A549 (cell line): ENCODE measurements at regions not wholly inside any gene's neighbourhood (a gene's known extent, or its start where the extent isn't known, plus 50 kb on each side); places are given as distances from the start of the nearest gene placed in this dataset.

Experiments
- ATAC-seq, 2 experiments: fragments of 200-7000 bp in 1 of 2; fragments of >200 bp in 1 of 2; cut with Nextera tagmentation in 1 of 2; cut with Tn5 transposase in 1 of 2; 3 replicates each; pipeline versions ENCODE4 v1.8.0 to v1.9.1; 2018 to 2020; ENCODE audit warnings: mild to moderate bottlenecking in 1 of 2, moderate library complexity in 1 of 2
- CTCF ChIA-PET: fragments of 300-600 bp; sonication (Branson Sonifier 250); formaldehyde crosslinking; extraction: SDS; loops from one replicate; lab custom pipeline; 2021; ENCODE audit warnings: antibody characterized with exemption, inconsistent platforms; lab: Yijun Ruan, JAX
- POLR2A ChIA-PET: fragments of 350-600 bp; formaldehyde crosslinking; extraction: SDS; loops from one replicate; lab custom pipeline; 2021; ENCODE audit warnings: antibody characterized with exemption, inconsistent platforms; lab: Yijun Ruan, JAX
- DNase-seq, 2 experiments: peaks; one replicate each; pipeline versions ENCODE4 v3.0.0 to v3.0.0-alpha.2; 2011 to 2016; ENCODE audit warnings: low read depth in 1 of 2, low spot score in 1 of 2
- FAIRE-seq: peaks from 2 replicates; lab custom pipeline; 2011; peaks lifted over from hg19 to GRCh38; lab: Jason Lieb, UNC
- H3K27ac ChIP-seq, 2 experiments: fragments of >200 bp; sonication (Bioruptor Twin); formaldehyde crosslinking; 3 replicates each; pipeline ENCODE4 v1.5.1; 2016 to 2017
- H3K4me1 ChIP-seq: fragments of >200 bp; sonication (Bioruptor Twin); formaldehyde crosslinking; 3 replicates; pipeline ENCODE4 v1.6.1; 2016
- H3K4me2 ChIP-seq: fragments of >200 bp; sonication (Bioruptor Twin); formaldehyde crosslinking; 3 replicates; pipeline ENCODE4 v1.6.1; 2016
- H3K4me3 ChIP-seq: fragments of >200 bp; sonication (Bioruptor Twin); formaldehyde crosslinking; 3 replicates; pipeline ENCODE4 v1.5.1; 2016
- H3K9me3 ChIP-seq: fragments of >200 bp; sonication (Bioruptor Twin); formaldehyde crosslinking; 3 replicates; pipeline ENCODE4 v1.6.1; 2016
- BCL3 ChIP-seq: fragments of >200 bp; sonication (Bioruptor Twin); formaldehyde crosslinking; IDR thresholded peaks from 3 replicates; pipeline ENCODE4 v1.6.1; 2016
- CEBPB ChIP-seq, 2 experiments: fragments of >200 bp in 1 of 2; sonication (Bioruptor Twin) in 1 of 2; formaldehyde crosslinking in 1 of 2; IDR thresholded peaks; 2 replicates each; pipeline ENCODE4 v1.6.1; 2012 to 2016
- EHF ChIP-seq: fragments of 250-450 bp; sonication (Bioruptor Pico); IDR thresholded peaks from 2 replicates; pipeline ENCODE4 v1.5.0; 2020; ENCODE audit warnings: mild to moderate bottlenecking
- FOSB ChIP-seq: fragments of 250-450 bp; sonication (Bioruptor Pico); IDR thresholded peaks from 2 replicates; pipeline ENCODE4 v1.5.0; 2020; ENCODE audit warnings: mild to moderate bottlenecking, moderate library complexity
- FOXS1 ChIP-seq: fragments of 250-450 bp; sonication (Bioruptor Pico); IDR thresholded peaks from 2 replicates; pipeline ENCODE4 v1.5.0; 2020; ENCODE audit warnings: mild to moderate bottlenecking, moderate library complexity
- GATA3 ChIP-seq: IDR thresholded peaks from 2 replicates; pipeline ENCODE4 v1.6.1; 2012; ENCODE audit warnings: borderline replicate concordance
- HDAC2 ChIP-seq: fragments of 200-600 bp; sonication (generic); IDR thresholded peaks from 2 replicates; pipeline ENCODE4 v1.6.1; 2016
- HEYL ChIP-seq: fragments of 250-450 bp; sonication (Bioruptor Pico); IDR thresholded peaks from 2 replicates; pipeline ENCODE4 v1.8.0; 2021; ENCODE audit warnings: mild to moderate bottlenecking, moderate library complexity
- HOXB5 ChIP-seq: fragments of 250-450 bp; sonication (Bioruptor Pico); IDR thresholded peaks from 2 replicates; pipeline ENCODE4 v1.5.0; 2020; ENCODE audit warnings: mild to moderate bottlenecking, moderate library complexity
- JUN ChIP-seq, 2 experiments: fragments of >200 bp; sonication (Bioruptor Twin); formaldehyde crosslinking; IDR thresholded peaks; 2 replicates in 1 of 2; 3 replicates in 1 of 2; pipeline ENCODE4 v1.6.1; 2016 to 2017
- MAX ChIP-seq: IDR thresholded peaks from 2 replicates; pipeline ENCODE4 v1.6.1; 2012
- MYC ChIP-seq: IDR thresholded peaks from 2 replicates; pipeline ENCODE4 v1.6.1; 2012; ENCODE audit warnings: mild to moderate bottlenecking, inconsistent platforms, low read length, improper control_type of control experiment, borderline replicate concordance
- NFE2L2 ChIP-seq: fragments of 150-350 bp; conservative IDR thresholded peaks from 2 replicates; pipeline ENCODE4 v1.6.1; 2014; ENCODE audit warnings: low read length
- PHF8 ChIP-seq: fragments of 200-600 bp; sonication (generic); IDR thresholded peaks from 2 replicates; pipeline ENCODE4 v1.6.1; 2016; ENCODE audit warnings: low read depth, mild to moderate bottlenecking, antibody characterized with exemption, moderate library complexity, borderline replicate concordance
- POLR2AphosphoS2 ChIP-seq: conservative IDR thresholded peaks from 2 replicates; pipeline ENCODE4 v1.6.1; 2012; ENCODE audit warnings: low read length, improper control_type of control experiment, inconsistent platforms
- RARB ChIP-seq: fragments of 250-450 bp; sonication (Bioruptor Pico); IDR thresholded peaks from 2 replicates; pipeline ENCODE4 v1.8.0; 2021; ENCODE audit warnings: mild to moderate bottlenecking, moderate library complexity
- SREBF2 ChIP-seq: fragments of 450-650 bp; IDR thresholded peaks from 2 replicates; pipeline ENCODE4 v1.6.1; 2014; ENCODE audit warnings: mild to moderate bottlenecking, moderate library complexity
- ZNF302 ChIP-seq: fragments of 250-450 bp; sonication (Bioruptor Pico); IDR thresholded peaks from 2 replicates; pipeline ENCODE4 v1.9.0; 2021; ENCODE audit warnings: inconsistent platforms, mild to moderate bottlenecking, moderate library complexity
- WGBS: methylation state at CpG from one replicate; pipeline ENCODE4 v1.1.6; 2017; ENCODE audit errors: missing lambda C conversion rate; 5-methylcytosine and 5-hydroxymethylcytosine counted together
- TF ChIP-seq, protein P1 (sequence below): IDR thresholded peaks from 2 replicates; pipeline ENCODE4 v1.6.1; 2012; ENCODE audit warnings: low read depth, borderline replicate concordance
- TF ChIP-seq, protein P2 (sequence below): IDR thresholded peaks from 2 replicates; pipeline ENCODE4 v1.6.1; 2012
- TF ChIP-seq, protein P3 (sequence below): fragments of 200-600 bp; sonication (generic); IDR thresholded peaks from 2 replicates; pipeline ENCODE4 v1.6.1; 2016; ENCODE audit warnings: antibody characterized with exemption, mild to moderate bottlenecking, moderate library complexity

DNA sequence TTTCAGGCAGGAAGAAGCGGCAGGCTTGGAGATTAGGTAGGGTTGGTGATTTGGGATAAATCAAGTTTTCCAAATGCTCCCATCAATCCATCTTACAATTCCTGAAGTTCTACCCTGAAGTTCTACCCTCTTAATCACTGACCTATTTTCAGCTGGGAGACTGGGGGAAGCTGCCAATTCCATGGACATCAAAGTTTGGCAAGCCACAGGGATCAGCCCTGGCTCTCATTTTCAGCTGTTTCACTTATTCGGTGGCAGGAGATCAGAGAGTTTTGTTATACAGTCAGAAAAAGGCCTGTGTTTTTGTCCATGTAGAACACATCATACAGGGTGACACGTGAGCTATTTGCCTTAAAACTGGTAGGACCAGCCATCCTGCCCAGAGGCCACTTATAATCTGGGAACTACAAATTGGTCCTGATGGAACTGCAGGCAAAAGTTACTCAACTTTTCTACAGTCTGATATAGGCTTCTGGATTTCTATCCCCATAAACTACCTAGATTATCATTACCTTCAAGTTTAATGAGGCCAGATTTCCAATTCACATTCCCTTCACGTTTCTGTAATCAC, 112.9 kb upstream of the ZNF746 start:
- ATAC-seq (no peak), FAIRE-seq (no peak)

GRCh38 chr7:149608168-149608567, 110.6 kb upstream of the ZNF746 start:
- Histone ChIP-seq H3K4me2 (no peak overlapping the region), H3K27ac (no peak overlapping the region), H3K9me3 (no peaks in the 10 kb centered on the region), H3K4me1 (no peaks in the 10 kb centered on the region), H3K4me3 (no peak overlapping the region)
- CTCF ChIA-PET = interaction anchor here (1.1 kb wide), 1 partner anchor 9 kb away, joined by 3 read pairs; no protein-coding TSS in a partner anchor
- DNase-seq (no peak), ATAC-seq (no peak; a peak in 1 of 6 replicates), FAIRE-seq (no peak)
- POLR2A ChIA-PET = no interaction called here
- TF ChIP-seq, protein P1, sequence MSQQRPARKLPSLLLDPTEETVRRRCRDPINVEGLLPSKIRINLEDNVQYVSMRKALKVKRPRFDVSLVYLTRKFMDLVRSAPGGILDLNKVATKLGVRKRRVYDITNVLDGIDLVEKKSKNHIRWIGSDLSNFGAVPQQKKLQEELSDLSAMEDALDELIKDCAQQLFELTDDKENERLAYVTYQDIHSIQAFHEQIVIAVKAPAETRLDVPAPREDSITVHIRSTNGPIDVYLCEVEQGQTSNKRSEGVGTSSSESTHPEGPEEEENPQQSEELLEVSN = no peak
- TF ChIP-seq NFE2L2 (no peak), HEYL (CRISPR knock-in tag) (no peak), PHF8 (no peak), BCL3 (no peak), CEBPB (IDR thresholded peaks at IDR 0.05) (no peak), SREBF2 (0 out of 2 replicates have a peak, but pooled peaks have one; percentile 15), FOXS1 (CRISPR knock-in tag) (no peak), POLR2AphosphoS2 (0 out of 2 replicates have a peak, but pooled peaks have one; percentile 24), FOSB (no peak), HDAC2 (no peak)
- TF ChIP-seq, protein P2, sequence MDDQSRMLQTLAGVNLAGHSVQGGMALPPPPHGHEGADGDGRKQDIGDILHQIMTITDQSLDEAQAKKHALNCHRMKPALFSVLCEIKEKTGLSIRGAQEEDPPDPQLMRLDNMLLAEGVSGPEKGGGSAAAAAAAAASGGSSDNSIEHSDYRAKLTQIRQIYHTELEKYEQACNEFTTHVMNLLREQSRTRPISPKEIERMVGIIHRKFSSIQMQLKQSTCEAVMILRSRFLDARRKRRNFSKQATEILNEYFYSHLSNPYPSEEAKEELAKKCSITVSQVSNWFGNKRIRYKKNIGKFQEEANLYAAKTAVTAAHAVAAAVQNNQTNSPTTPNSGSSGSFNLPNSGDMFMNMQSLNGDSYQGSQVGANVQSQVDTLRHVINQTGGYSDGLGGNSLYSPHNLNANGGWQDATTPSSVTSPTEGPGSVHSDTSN = no peak
- 92% methylated on average over 2 of the region's 2 CpGs for WGBS

More for the DNA sequence above, 112.9 kb upstream of the ZNF746 start:
- CTCF ChIA-PET = interaction anchor here (0.9 to 1.5 kb wide), 2 partner anchors 14 kb away, joined by 3 read pairs; no protein-coding TSS in a partner anchor
- H3K27ac ChIP-seq = no peak overlapping the region
- no peak for DNase-seq
- POLR2A ChIA-PET = no interaction called here
- 91% methylated on average over 4 of the region's 4 CpGs for WGBS
- no peaks in the 10 kb centered on the region for H3K9me3 ChIP-seq
- no peaks in the 10 kb centered on the region for H3K4me1 ChIP-seq
- no peak for TF ChIP-seq HDAC2
- H3K4me3 ChIP-seq = no peak overlapping the region
- H3K4me2 ChIP-seq = no peak overlapping the region

DNA sequence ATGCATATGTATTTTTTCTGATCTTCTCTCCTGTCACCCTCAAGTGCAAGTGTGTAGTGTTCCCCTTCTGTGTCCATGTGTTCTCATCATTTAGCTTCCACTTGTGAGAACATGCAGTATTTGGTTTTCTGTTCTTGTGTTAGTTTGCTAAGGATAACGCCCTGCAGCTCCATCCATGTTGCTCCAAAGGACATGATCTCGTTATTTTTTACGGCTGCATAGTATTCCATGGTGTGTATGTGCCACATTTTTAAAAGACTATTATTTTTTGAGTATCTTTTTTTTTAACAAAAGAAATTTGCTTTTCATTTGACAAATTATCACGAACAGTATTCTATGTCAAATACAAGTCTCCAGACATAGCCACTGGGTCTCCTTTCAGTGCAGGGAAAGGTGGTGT, 110.1 kb upstream of the ZNF746 start:
- ATAC-seq (no peak), DNase-seq (no peak), FAIRE-seq (no peak)
- Histone ChIP-seq H3K4me2 (no peak overlapping the region), H3K4me3 (no peak overlapping the region), H3K4me1 (no peaks in the 10 kb centered on the region), H3K27ac (no peak overlapping the region), H3K9me3 (no peaks in the 10 kb centered on the region)
- CTCF ChIA-PET = interaction anchor here (1.1 kb wide), 1 partner anchor 9 kb away, joined by 3 read pairs; no protein-coding TSS in a partner anchor
- 95% methylated on average over 4 of the region's 4 CpGs for WGBS
- POLR2A ChIA-PET = no interaction called here
- TF ChIP-seq RARB (no peak), JUN (IDR thresholded peaks at IDR 0.05) (no peak), MYC (no peak), GATA3 (no peak), ZNF302 (CRISPR knock-in tag) (no peak)

DNA sequence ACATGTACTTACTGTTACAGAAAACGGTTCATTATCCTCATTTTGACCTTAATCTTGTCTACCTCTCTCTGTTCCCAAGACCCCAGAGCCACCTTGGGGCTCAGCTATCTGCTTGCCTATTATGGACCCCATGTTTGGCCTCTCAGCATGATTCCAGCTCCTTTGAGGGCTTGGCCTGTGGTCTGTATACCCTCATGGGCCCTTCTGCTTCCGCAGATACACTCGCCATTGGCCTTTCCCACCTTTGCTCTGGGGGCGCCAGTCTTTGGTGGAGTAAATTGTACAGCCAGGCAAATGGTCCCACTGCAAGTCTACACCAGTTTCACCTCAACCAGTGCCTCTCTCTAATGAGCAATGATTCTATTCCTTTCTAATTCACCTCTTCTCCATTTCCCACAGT, 109.2 kb upstream of the ZNF746 start:
- Histone ChIP-seq H3K9me3 (no peaks in the 10 kb centered on the region), H3K4me3 (no peak overlapping the region), H3K4me2 (no peak overlapping the region), H3K4me1 (no peaks in the 10 kb centered on the region), H3K27ac (no peak overlapping the region)
- CTCF ChIA-PET = no interaction called here
- FAIRE-seq (no peak), DNase-seq (no peak), ATAC-seq (no peak)
- POLR2A ChIA-PET = no interaction called here
- WGBS = 90% methylated on average over 4 of the region's 4 CpGs
- TF ChIP-seq EHF (CRISPR knock-in tag) (no peak), RARB (no peak), MAX (no peak), HOXB5 (CRISPR knock-in tag) (no peak), POLR2AphosphoS2 (no peak)
- TF ChIP-seq, protein P3, sequence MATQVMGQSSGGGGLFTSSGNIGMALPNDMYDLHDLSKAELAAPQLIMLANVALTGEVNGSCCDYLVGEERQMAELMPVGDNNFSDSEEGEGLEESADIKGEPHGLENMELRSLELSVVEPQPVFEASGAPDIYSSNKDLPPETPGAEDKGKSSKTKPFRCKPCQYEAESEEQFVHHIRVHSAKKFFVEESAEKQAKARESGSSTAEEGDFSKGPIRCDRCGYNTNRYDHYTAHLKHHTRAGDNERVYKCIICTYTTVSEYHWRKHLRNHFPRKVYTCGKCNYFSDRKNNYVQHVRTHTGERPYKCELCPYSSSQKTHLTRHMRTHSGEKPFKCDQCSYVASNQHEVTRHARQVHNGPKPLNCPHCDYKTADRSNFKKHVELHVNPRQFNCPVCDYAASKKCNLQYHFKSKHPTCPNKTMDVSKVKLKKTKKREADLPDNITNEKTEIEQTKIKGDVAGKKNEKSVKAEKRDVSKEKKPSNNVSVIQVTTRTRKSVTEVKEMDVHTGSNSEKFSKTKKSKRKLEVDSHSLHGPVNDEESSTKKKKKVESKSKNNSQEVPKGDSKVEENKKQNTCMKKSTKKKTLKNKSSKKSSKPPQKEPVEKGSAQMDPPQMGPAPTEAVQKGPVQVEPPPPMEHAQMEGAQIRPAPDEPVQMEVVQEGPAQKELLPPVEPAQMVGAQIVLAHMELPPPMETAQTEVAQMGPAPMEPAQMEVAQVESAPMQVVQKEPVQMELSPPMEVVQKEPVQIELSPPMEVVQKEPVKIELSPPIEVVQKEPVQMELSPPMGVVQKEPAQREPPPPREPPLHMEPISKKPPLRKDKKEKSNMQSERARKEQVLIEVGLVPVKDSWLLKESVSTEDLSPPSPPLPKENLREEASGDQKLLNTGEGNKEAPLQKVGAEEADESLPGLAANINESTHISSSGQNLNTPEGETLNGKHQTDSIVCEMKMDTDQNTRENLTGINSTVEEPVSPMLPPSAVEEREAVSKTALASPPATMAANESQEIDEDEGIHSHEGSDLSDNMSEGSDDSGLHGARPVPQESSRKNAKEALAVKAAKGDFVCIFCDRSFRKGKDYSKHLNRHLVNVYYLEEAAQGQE = no peak
